ENCODE measurements at regions not wholly inside any gene's neighbourhood (a gene's known extent, or its start where the extent isn't known, plus 50 kb on each side); places are given as distances from the start of the nearest gene placed in this dataset.
A peak's percentile ranks its signal among the peaks of the same experiment; 100 is the strongest.

- Mint-ChIP-seq H3K4me3 (no peak overlapping the region), H3K36me3 (ENCODE audit: insufficient read depth) (no peaks in the 10 kb centered on the region), H3K4me1 (ENCODE audit: low read depth) (peaks cover 22% of the 10 kb centered on the region), H3K27me3 (ENCODE audit: low read depth) (no peaks in the 10 kb centered on the region), H3K9me3 (no peaks in the 10 kb centered on the region)
- DNase-seq (no peak), ATAC-seq (peak in 1 of 2 donors; percentile 41)
Observed at GRCh38 chr13:44112700-44113329, 233.1 kb downstream of the LACC1 start.

GRCh38 chr13:44116562-44117332 lies 237.0 kb downstream of the LACC1 start:
- peak overlapping the region; percentile 37 for H3K4me3 Mint-ChIP-seq
- ATAC-seq (peak in 1 of 2 donors; percentile 63), DNase-seq (no peak)
- no peaks in the 10 kb centered on the region for H3K36me3 Mint-ChIP-seq (ENCODE audit: insufficient read depth)
- peaks cover 22% of the 10 kb centered on the region for H3K4me1 Mint-ChIP-seq (ENCODE audit: low read depth)
- no peaks in the 10 kb centered on the region for H3K9me3 Mint-ChIP-seq
- no peaks in the 10 kb centered on the region for H3K27me3 Mint-ChIP-seq (ENCODE audit: low read depth)

GRCh38 chr13:44117351-44117750 lies 237.6 kb downstream of the LACC1 start:
- H3K9me3 Mint-ChIP-seq: no peaks in the 10 kb centered on the region

GRCh38 chr13:44117816-44118215 lies 238.1 kb downstream of the LACC1 start:
- no peaks in the 10 kb centered on the region for H3K9me3 Mint-ChIP-seq
- H3K4me1 Mint-ChIP-seq (ENCODE audit: low read depth): peaks cover 17% of the 10 kb centered on the region
- ATAC-seq: no peak
- no peak overlapping the region for H3K4me3 Mint-ChIP-seq
- no peaks in the 10 kb centered on the region for H3K27me3 Mint-ChIP-seq (ENCODE audit: low read depth)
- no peaks in the 10 kb centered on the region for H3K36me3 Mint-ChIP-seq (ENCODE audit: insufficient read depth)
- no peak for DNase-seq

More at GRCh38 chr13:44117351-44117750, 237.6 kb downstream of the LACC1 start:
- Mint-ChIP-seq H3K4me3 (no peak overlapping the region), H3K27me3 (ENCODE audit: low read depth) (no peaks in the 10 kb centered on the region), H3K4me1 (ENCODE audit: low read depth) (peaks cover 22% of the 10 kb centered on the region), H3K36me3 (ENCODE audit: insufficient read depth) (no peaks in the 10 kb centered on the region)
- DNase-seq (no peak), ATAC-seq (peak in 1 of 2 donors; percentile 18)

- Mint-ChIP-seq H3K4me1 (ENCODE audit: low read depth) (peaks cover 11% of the 10 kb centered on the region), H3K36me3 (ENCODE audit: insufficient read depth) (no peaks in the 10 kb centered on the region), H3K27me3 (ENCODE audit: low read depth) (no peaks in the 10 kb centered on the region), H3K9me3 (peaks cover 9% of the 10 kb centered on the region), H3K4me3 (no peak overlapping the region)
- ATAC-seq (no peak), DNase-seq (no peak)
Observed at GRCh38 chr13:44118881-44119280, 239.2 kb downstream of the LACC1 start.

- H3K4me3 Mint-ChIP-seq: no peak overlapping the region
- H3K27me3 Mint-ChIP-seq (ENCODE audit: low read depth): no peaks in the 10 kb centered on the region
- H3K4me1 Mint-ChIP-seq (ENCODE audit: low read depth): peaks cover 11% of the 10 kb centered on the region
- H3K36me3 Mint-ChIP-seq (ENCODE audit: insufficient read depth): no peaks in the 10 kb centered on the region
- peaks cover 14% of the 10 kb centered on the region for H3K9me3 Mint-ChIP-seq
- ATAC-seq (no peak), DNase-seq (no peak)
Observed at GRCh38 chr13:44120043-44120442, 240.3 kb downstream of the LACC1 start.

GRCh38 chr13:44120849-44121755 lies 241.4 kb downstream of the LACC1 start:
- Mint-ChIP-seq H3K27me3 (ENCODE audit: low read depth) (no peaks in the 10 kb centered on the region), H3K4me3 (no peak overlapping the region), H3K4me1 (ENCODE audit: low read depth) (peaks cover 11% of the 10 kb centered on the region), H3K36me3 (ENCODE audit: insufficient read depth) (no peaks in the 10 kb centered on the region), H3K9me3 (peaks cover 14% of the 10 kb centered on the region)
- ATAC-seq: no peak
- no peak for DNase-seq

GRCh38 chr13:44124352-44124751 lies 244.6 kb downstream of the LACC1 start:
- ATAC-seq (no peak), DNase-seq (no peak)
- Mint-ChIP-seq H3K4me1 (ENCODE audit: low read depth) (no peaks in the 10 kb centered on the region), H3K27me3 (ENCODE audit: low read depth) (peaks cover 5% of the 10 kb centered on the region), H3K9me3 (peaks cover 14% of the 10 kb centered on the region), H3K36me3 (ENCODE audit: insufficient read depth) (no peaks in the 10 kb centered on the region), H3K4me3 (no peak overlapping the region)

- ATAC-seq (no peak), DNase-seq (no peak)
- H3K9me3 Mint-ChIP-seq: peaks cover 14% of the 10 kb centered on the region
- no peaks in the 10 kb centered on the region for H3K36me3 Mint-ChIP-seq (ENCODE audit: insufficient read depth)
- no peak overlapping the region for H3K4me3 Mint-ChIP-seq
- peaks cover 9% of the 10 kb centered on the region for H3K27me3 Mint-ChIP-seq (ENCODE audit: low read depth)
- H3K4me1 Mint-ChIP-seq (ENCODE audit: low read depth): no peaks in the 10 kb centered on the region
Observed at GRCh38 chr13:44125943-44126469, 246.3 kb downstream of the LACC1 start.

- ATAC-seq (no peak), DNase-seq (no peak)
- Mint-ChIP-seq H3K9me3 (peaks cover 9% of the 10 kb centered on the region), H3K27me3 (ENCODE audit: low read depth) (peaks cover 20% of the 10 kb centered on the region), H3K4me1 (ENCODE audit: low read depth) (no peaks in the 10 kb centered on the region), H3K4me3 (no peak overlapping the region), H3K36me3 (ENCODE audit: insufficient read depth) (no peaks in the 10 kb centered on the region)
Observed at GRCh38 chr13:44128552-44129001, 245.0 kb upstream of the SERP2 start.

GRCh38 chr13:44129418-44129817 lies 244.2 kb upstream of the SERP2 start:
- Mint-ChIP-seq H3K9me3 (peaks cover 3% of the 10 kb centered on the region), H3K4me3 (no peak overlapping the region), H3K36me3 (ENCODE audit: insufficient read depth) (no peaks in the 10 kb centered on the region), H3K4me1 (ENCODE audit: low read depth) (no peaks in the 10 kb centered on the region), H3K27me3 (ENCODE audit: low read depth) (peaks cover 20% of the 10 kb centered on the region)
- DNase-seq (no peak), ATAC-seq (no peak)

- no peaks in the 10 kb centered on the region for H3K4me1 Mint-ChIP-seq (ENCODE audit: low read depth)
- no peaks in the 10 kb centered on the region for H3K9me3 Mint-ChIP-seq
- no peak overlapping the region for H3K4me3 Mint-ChIP-seq
- DNase-seq (no peak), ATAC-seq (no peak)
- peaks cover 20% of the 10 kb centered on the region for H3K27me3 Mint-ChIP-seq (ENCODE audit: low read depth)
- H3K36me3 Mint-ChIP-seq (ENCODE audit: insufficient read depth): no peaks in the 10 kb centered on the region
Observed at GRCh38 chr13:44131069-44131614, 242.5 kb upstream of the SERP2 start.

GRCh38 chr13:44132710-44133109 lies 240.9 kb upstream of the SERP2 start:
- DNase-seq (no peak), ATAC-seq (no peak)
- Mint-ChIP-seq H3K27me3 (ENCODE audit: low read depth) (peaks cover 20% of the 10 kb centered on the region), H3K4me3 (no peak overlapping the region), H3K36me3 (ENCODE audit: insufficient read depth) (no peaks in the 10 kb centered on the region), H3K4me1 (ENCODE audit: low read depth) (no peaks in the 10 kb centered on the region), H3K9me3 (no peaks in the 10 kb centered on the region)

- Mint-ChIP-seq H3K36me3 (ENCODE audit: insufficient read depth) (no peaks in the 10 kb centered on the region), H3K4me3 (no peak overlapping the region), H3K27me3 (ENCODE audit: low read depth) (peaks cover 15% of the 10 kb centered on the region), H3K9me3 (no peaks in the 10 kb centered on the region), H3K4me1 (ENCODE audit: low read depth) (no peaks in the 10 kb centered on the region)
- no peak for ATAC-seq
- no peak for DNase-seq
Observed at GRCh38 chr13:44133626-44134025, 240.0 kb upstream of the SERP2 start.

All from activated T-cell treated with anti-CD3 and anti-CD28 coated beads, Interleukin-2, amount 50 U/mL, for 4 hours (primary cell).